ENCODE measurements at regions not wholly inside any gene's neighbourhood (a gene's known extent, or its start where the extent isn't known, plus 50 kb on each side); places are given as distances from the start of the nearest gene placed in this dataset.

- in situ Hi-C loops (cut with HindIII; ENCODE audit: low pct_unique_long_range_greater_than_20kb, low sequenced_read_pairs), result no loop called here
- DNase-seq (ENCODE audit: low read depth, low spot score), result peak; percentile 86
Measured at GRCh38 chr17:77266891-77267341, 126.1 kb downstream of the SEC14L1 start.

- in situ Hi-C loops (cut with HindIII; ENCODE audit: low pct_unique_long_range_greater_than_20kb, low sequenced_read_pairs), result no loop called here
Measured at GRCh38 chr17:77269696-77270681, 129.2 kb downstream of the SEC14L1 start.

DNA sequence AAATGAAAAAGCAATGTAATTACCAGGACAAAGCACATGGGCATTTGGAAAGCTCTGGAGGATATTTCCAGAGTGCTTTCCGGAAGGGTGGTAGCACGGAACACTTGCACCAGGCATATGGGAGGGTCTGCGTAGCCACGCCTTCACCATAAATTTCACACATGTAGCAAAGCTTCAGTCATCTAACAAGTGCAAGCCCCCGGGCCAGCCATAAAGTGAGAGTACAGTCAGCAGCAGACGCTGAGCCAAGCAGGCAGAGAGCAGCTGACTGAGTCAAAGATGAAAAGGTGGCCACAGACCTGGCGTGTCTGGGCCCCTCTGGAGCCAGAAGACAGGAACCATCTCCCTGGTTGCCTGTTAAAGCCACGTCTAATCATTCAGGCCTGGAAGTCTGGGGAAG lies 130.6 kb downstream of the SEC14L1 start:
- DNase-seq (ENCODE audit: low read depth, low spot score), result no peak
- in situ Hi-C loops (cut with HindIII; ENCODE audit: low pct_unique_long_range_greater_than_20kb, low sequenced_read_pairs), result no loop called here

More at GRCh38 chr17:77269696-77270681, 129.2 kb downstream of the SEC14L1 start:
- no peak for DNase-seq (ENCODE audit: low read depth, low spot score)

DNA sequence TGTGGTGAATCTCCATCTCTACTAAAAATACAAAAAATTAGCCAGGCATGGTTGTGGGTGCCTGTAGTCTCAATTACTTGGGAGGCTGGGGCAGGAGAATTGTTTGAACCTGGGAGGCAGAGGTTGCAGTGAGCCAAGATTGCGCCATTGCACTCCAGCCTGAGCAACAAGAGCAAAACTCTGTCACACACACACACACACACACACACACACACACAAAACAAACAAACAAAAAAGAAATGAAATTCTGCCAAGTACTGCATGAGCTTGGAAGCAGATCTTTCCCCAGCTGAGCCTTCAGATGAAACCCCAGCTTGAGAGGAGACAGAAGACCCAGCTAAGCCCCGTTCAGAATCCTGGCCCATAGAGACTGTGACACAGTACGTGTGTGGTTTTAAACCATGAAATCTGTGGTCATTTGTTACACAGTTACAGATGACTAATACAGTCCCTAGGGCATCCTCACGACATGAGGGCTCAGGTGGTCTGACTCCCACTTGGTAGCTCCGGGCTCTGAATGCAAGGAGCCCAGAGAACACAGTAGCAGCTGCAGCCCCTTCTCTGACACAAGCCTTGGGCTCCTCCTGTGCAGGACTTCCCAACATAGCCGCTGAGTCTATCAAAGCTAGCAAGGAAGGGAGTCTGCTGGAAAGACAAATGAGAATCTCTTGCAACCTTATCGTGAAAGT lies 132.8 kb downstream of the SEC14L1 start:
- DNase-seq (ENCODE audit: low read depth, low spot score), result no peak
- in situ Hi-C loops (cut with HindIII; ENCODE audit: low pct_unique_long_range_greater_than_20kb, low sequenced_read_pairs), result no loop called here

GRCh38 chr17:77274096-77274845 lies 133.5 kb downstream of the SEC14L1 start:
- no peak for DNase-seq (ENCODE audit: low read depth, low spot score)
- in situ Hi-C loops (cut with HindIII; ENCODE audit: low pct_unique_long_range_greater_than_20kb, low sequenced_read_pairs), result no loop called here

- in situ Hi-C loops (cut with HindIII; ENCODE audit: low pct_unique_long_range_greater_than_20kb, low sequenced_read_pairs), result no loop called here
- no peak for DNase-seq (ENCODE audit: low read depth, low spot score)
Measured at GRCh38 chr17:77279448-77280303, 138.9 kb downstream of the SEC14L1 start.

- in situ Hi-C loops (cut with HindIII; ENCODE audit: low pct_unique_long_range_greater_than_20kb, low sequenced_read_pairs), result no loop called here
- DNase-seq (ENCODE audit: low read depth, low spot score), result no peak
Measured at GRCh38 chr17:77280304-77281121, 139.7 kb downstream of the SEC14L1 start.

GRCh38 chr17:77281122-77281903 lies 140.5 kb downstream of the SEC14L1 start:
- no peak for DNase-seq (ENCODE audit: low read depth, low spot score)
- in situ Hi-C loops (cut with HindIII; ENCODE audit: low pct_unique_long_range_greater_than_20kb, low sequenced_read_pairs), result no loop called here

- no peak for DNase-seq (ENCODE audit: low read depth, low spot score)
- in situ Hi-C loops (cut with HindIII; ENCODE audit: low pct_unique_long_range_greater_than_20kb, low sequenced_read_pairs), result no loop called here
Measured at GRCh38 chr17:77281904-77282367, 141.2 kb downstream of the SEC14L1 start.

DNA sequence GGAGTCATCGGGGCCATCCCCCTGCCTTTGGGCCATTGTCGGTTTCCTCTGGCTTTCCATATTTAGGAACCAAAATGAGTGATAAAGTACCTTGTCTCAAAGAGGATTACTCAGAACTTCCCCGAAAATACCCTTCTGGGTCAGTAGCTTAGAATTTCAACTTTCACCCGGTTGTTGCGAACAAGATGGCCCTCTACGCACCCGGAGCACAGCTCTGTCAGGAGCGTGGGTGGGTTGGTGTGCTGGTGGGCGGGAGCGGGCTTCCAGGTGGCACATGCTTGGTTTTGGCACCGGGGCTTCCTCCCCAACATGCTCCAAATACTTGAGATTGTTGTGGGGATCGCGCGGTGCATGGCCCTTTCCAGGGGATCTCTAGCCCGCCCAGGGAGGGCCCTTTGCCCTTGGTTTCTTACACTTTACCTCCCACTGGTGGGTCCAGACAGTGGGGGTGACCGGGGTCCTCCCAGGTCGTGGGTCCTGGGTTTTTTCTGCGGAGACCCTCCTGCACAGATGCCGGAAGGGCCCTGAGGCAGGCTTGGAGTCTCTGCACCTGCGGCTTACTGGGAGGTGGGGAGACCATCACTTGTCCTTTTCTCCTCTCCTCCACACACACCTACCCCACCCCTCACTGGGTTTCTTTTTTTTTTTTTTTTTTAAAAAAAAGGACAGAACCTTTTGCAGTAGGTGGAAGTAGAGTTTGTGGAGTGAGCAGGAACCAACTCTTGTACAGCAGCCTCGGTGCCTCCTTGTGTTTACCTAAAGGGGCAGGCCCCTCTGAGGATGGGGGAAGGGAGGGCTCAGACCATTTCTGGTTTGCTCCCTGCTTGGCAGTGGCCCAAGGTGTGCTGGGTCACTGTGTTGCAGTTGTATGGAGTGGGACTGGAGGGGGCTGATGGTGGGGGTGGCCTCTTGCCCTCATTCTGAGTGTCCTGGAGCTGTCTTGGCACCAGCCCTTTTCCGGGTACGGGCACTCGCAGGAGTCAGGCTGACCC lies 142.1 kb downstream of the SEC14L1 start:
- in situ Hi-C loops (cut with HindIII; ENCODE audit: low pct_unique_long_range_greater_than_20kb, low sequenced_read_pairs), result no loop called here
- DNase-seq (ENCODE audit: low read depth, low spot score), result no peak

DNA sequence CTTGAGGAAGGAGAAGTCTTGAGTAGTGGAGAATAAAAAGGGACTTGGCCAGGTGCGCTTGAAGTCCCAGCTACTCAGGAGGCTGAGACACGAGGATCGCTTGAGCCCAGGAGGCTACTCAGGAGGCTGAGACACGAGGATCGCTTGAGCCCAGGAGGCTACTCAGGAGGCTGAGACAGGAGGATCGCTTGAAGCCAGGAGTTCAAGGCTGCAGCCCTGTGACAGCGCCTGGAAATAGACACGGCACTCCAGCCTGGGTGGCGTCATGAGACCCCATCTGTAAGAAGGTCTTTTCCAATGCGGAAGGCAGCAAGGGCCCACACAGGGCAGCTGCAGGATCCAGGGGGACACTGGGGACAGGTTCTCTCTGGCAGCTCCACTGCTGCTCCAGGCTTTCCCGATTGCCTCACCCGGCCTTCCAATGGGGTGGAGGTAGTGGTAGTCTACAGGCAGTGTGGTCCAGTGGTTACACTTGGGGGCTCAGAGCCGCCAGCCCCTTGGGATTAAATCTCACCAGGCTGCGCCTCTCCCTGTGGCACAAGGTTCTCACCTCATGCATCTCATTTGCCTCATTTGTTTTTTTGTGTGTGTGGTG lies 143.4 kb downstream of the SEC14L1 start:
- no peak for DNase-seq (ENCODE audit: low read depth, low spot score)
- in situ Hi-C loops (cut with HindIII; ENCODE audit: low pct_unique_long_range_greater_than_20kb, low sequenced_read_pairs), result no loop called here

DNA sequence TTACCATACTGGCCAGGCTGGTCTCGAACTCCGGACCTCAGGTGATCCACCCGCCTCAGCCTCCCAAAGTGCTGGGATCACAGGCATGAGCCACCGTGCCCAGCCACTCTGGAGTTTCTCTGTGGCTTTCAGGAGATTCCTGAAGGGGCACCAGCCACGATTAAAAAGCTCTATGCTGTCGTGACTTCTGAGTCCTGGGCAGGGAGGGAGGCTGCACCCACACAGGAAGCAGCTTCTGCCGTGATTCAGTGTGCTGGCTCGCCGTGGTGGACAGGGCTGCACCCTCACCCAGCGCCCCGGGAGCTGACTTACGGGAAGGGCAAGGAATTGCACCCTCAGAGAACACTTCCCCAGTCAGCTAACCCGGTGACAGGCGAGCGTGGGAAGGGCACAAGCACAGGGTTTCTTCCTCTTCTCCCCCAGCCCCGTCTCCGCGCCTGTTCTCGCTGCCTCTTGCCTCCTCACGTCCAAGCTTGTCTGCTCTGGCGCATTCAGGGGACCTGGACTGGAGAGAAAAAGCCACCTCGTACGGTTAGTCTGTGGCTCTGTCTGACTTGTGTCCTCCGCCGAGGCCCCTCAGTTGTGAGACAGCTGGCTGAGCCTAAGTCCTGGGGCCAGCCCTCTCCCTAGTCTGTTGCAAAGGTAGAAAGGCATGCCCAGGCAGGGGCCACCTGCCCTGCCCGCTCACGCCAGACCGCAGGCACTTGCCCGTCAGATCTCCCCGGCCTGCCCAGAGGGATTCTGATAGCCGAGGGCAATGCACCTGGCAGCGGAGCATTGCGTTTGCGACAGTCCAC lies 145.0 kb downstream of the SEC14L1 start:
- no peak for DNase-seq (ENCODE audit: low read depth, low spot score)
- in situ Hi-C loops (cut with HindIII; ENCODE audit: low pct_unique_long_range_greater_than_20kb, low sequenced_read_pairs), result no loop called here

DNA sequence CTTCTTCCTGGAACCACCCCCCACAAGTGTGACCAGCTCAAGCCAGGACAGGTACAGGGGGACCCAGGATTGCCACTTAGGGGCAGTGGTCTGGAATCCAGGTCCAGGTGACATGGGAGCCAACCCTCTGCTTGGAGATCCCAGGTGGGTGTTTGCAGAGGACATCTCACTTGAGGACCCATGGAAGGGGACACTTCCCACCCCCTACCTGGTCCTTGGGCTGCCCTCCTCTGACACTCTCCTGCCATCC lies 145.5 kb downstream of the SEC14L1 start:
- in situ Hi-C loops (cut with HindIII; ENCODE audit: low pct_unique_long_range_greater_than_20kb, low sequenced_read_pairs), result no loop called here
- no peak for DNase-seq (ENCODE audit: low read depth, low spot score)
